Ishikawa (cell line): ENCODE measurements at regions not wholly inside any gene's neighbourhood (a gene's known extent, or its start where the extent isn't known, plus 50 kb on each side); places are given as distances from the start of the nearest gene placed in this dataset.

Experiments used
- CEBPB ChIP-seq: IDR thresholded peaks from 2 replicates; pipeline ENCODE4 v1.6.1; 2012
- CREB1 ChIP-seq: IDR thresholded peaks from 2 replicates; pipeline ENCODE4 v1.6.1; 2012; ENCODE audit warnings: low read depth
- EGR1 ChIP-seq: IDR thresholded peaks from 2 replicates; pipeline ENCODE4 v1.6.1; 2012
- EP300 ChIP-seq: IDR thresholded peaks from 2 replicates; pipeline ENCODE4 v1.6.1; 2012; ENCODE audit warnings: borderline replicate concordance
- NFIC ChIP-seq: IDR thresholded peaks from 2 replicates; pipeline ENCODE4 v1.6.1; 2012
- RAD21 ChIP-seq: IDR thresholded peaks from 2 replicates; pipeline ENCODE4 v1.6.1; 2012; ENCODE audit warnings: low read depth
- REST ChIP-seq: IDR thresholded peaks from 2 replicates; pipeline ENCODE4 v1.6.1; 2012; ENCODE audit warnings: low read depth, mild to moderate bottlenecking
- YY1 ChIP-seq: IDR thresholded peaks from 2 replicates; pipeline ENCODE4 v1.6.1; 2012; ENCODE audit warnings: low read depth
- TF ChIP-seq, protein P1 (sequence below): IDR thresholded peaks from 2 replicates; pipeline ENCODE4 v1.6.1; 2012

- TF ChIP-seq REST (no peak), YY1 (no peak), CREB1 (no peak), EP300 (no peak), RAD21 (no peak), NFIC (no peak), CEBPB (no peak), EGR1 (no peak)
- TF ChIP-seq, protein P1, sequence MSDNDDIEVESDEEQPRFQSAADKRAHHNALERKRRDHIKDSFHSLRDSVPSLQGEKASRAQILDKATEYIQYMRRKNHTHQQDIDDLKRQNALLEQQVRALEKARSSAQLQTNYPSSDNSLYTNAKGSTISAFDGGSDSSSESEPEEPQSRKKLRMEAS = no peak
These were observed 213.8 kb downstream of the ARRDC4 start for GRCh38 chr15:98174286-98174685.
